HL-60 (cell line): ENCODE measurements at regions not wholly inside any gene's neighbourhood (a gene's known extent, or its start where the extent isn't known, plus 50 kb on each side); places are given as distances from the start of the nearest gene placed in this dataset.

Experiments
- DNase-seq, 2 experiments: peaks; one replicate each; pipeline ENCODE4 v3.0.0-alpha.2; 2010 to 2020; ENCODE audit warnings: low read depth in 1 of 2, low spot score in 1 of 2
- H3K27ac ChIP-seq: fragments of 250-450 bp; sonication (Bioruptor Pico); replicated peaks from 2 replicates; pipeline ENCODE4 v1.5.1; 2020; ENCODE audit warnings: mild to moderate bottlenecking, moderate library complexity
- H3K27me3 ChIP-seq: fragments of 250-450 bp; sonication (Bioruptor Pico); 2 replicates; pipeline ENCODE4 v1.5.1; 2021; ENCODE audit warnings: mild to moderate bottlenecking, moderate library complexity; ENCODE audit not compliant: insufficient read depth, poor library complexity, severe bottlenecking
- H3K4me3 ChIP-seq: replicated peaks from 2 replicates; pipeline ENCODE4 v1.5.1; 2011; ENCODE audit warnings: mild to moderate bottlenecking, control low read depth, low read length; ENCODE audit not compliant: insufficient read depth
- CTCF ChIP-seq: IDR thresholded peaks from one replicate; pipeline ENCODE4 v1.5.1; 2011; ENCODE audit warnings: low read length, control low read depth, inconsistent platforms; ENCODE audit not compliant: insufficient read depth
- GABPA ChIP-seq: IDR thresholded peaks from 2 replicates; pipeline ENCODE4 v1.6.1; 2012; ENCODE audit warnings: low read depth
- POLR2AphosphoS5 ChIP-seq: IDR thresholded peaks from 2 replicates; pipeline ENCODE4 v1.6.1; 2012; ENCODE audit warnings: low read depth
- REST ChIP-seq: IDR thresholded peaks from 2 replicates; pipeline ENCODE4 v1.6.1; 2012; ENCODE audit warnings: low read depth; ENCODE audit not compliant: insufficient replicate concordance
- SPI1 ChIP-seq: IDR thresholded peaks from 2 replicates; pipeline ENCODE4 v1.6.1; 2012; ENCODE audit warnings: low read depth, mild to moderate bottlenecking, borderline replicate concordance

DNA sequence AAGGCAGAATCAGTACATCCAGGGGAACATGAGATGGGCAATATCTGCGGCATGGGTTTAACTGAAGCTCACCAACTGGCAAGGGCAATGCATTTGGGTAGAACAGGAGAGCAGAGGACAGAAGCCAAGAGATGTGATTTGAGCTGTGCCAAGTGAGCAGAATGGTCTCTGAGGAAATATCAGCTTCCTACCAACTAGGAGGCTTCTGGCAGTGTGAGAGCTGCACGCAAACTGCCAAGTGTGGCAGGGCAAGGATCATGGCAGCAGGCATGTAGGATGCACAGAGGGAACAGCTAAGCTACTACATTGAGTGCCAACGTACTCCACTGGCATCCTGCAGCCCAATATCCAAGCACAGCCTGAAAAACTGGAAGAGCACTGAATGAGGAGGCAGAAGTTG is 1036.5 kb downstream of the TUSC7 start:
- TF ChIP-seq CTCF (no peak), POLR2AphosphoS5 (no peak), GABPA (no peak), SPI1 (no peak), REST (no peak)
- Histone ChIP-seq H3K4me3 (no peak overlapping the region), H3K27ac (no peak overlapping the region), H3K27me3 (no peaks in the 10 kb centered on the region)
- no peak for DNase-seq

- no peak overlapping the region for H3K27ac ChIP-seq
- no peak overlapping the region for H3K4me3 ChIP-seq
- H3K27me3 ChIP-seq: no peaks in the 10 kb centered on the region
- no peak for TF ChIP-seq GABPA
- no peak for TF ChIP-seq POLR2AphosphoS5
- no peak for TF ChIP-seq CTCF
- no peak for TF ChIP-seq REST
- TF ChIP-seq SPI1: no peak
- no peak for DNase-seq
Measured at GRCh38 chr3:117748131-117748530, 1038.6 kb downstream of the TUSC7 start.

- Histone ChIP-seq H3K27me3 (no peaks in the 10 kb centered on the region), H3K4me3 (no peak overlapping the region), H3K27ac (no peak overlapping the region)
- no peak for DNase-seq
- TF ChIP-seq CTCF (no peak), POLR2AphosphoS5 (no peak), REST (no peak), GABPA (no peak), SPI1 (no peak)
Measured at GRCh38 chr3:117750674-117751269, 1041.2 kb downstream of the TUSC7 start.
